Islet precursor cell (in vitro differentiated cells): ENCODE measurements at regions not wholly inside any gene's neighbourhood (a gene's known extent, or its start where the extent isn't known, plus 50 kb on each side); places are given as distances from the start of the nearest gene placed in this dataset.
"Not testable (repeated sequence)": the region's sequence is repeated elsewhere in the genome, so short reads cannot be mapped to it uniquely, and the experiment has no call there.

Source experiments
- DNase-seq: peaks from one replicate; pipeline ENCODE4 v3.0.0-alpha.2; 2018

GRCh38 chr13:70616847-70617246 is 508.6 kb upstream of the KLHL1 start:
- no peak for DNase-seq

DNA sequence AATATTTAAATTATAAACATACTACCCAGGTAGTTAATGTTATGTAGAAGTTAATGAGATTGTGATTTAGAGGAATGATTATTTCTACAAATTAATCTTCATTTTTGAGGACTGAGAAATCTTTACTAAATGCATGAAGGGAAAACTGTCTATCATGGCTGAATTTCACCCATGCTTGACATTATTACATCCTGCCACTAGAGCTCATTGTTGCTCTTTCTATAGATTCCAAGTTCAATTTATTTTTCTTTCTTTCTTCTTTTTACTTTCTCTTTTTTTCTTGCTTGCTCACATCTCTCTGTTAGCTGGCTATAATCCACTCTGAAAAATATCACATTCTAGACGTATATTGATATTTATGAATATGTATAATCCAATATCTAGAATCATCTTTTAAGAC is 505.0 kb upstream of the KLHL1 start:
- no peak for DNase-seq

GRCh38 chr13:70612881-70613280 is 504.6 kb upstream of the KLHL1 start:
- DNase-seq: no peak

DNA sequence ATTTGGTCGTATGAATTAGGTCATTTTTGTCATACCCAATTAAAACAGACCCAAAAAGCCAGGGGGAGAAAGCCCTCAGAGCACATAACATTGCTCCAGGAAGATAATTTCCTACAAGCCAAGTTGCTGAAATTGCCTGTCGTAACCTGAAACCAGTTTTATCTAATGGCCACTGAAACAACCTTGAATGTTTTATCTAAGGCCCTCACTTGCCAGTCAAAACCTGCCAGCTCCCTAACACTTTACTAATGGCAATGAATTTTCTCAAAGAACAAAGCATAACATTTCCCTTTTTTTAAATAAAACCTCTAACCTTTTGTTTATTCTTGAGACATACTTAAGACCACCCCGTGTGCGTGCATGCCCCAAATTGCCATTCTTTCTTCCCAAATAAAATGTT is 496.2 kb upstream of the KLHL1 start:
- no peak for DNase-seq

DNA sequence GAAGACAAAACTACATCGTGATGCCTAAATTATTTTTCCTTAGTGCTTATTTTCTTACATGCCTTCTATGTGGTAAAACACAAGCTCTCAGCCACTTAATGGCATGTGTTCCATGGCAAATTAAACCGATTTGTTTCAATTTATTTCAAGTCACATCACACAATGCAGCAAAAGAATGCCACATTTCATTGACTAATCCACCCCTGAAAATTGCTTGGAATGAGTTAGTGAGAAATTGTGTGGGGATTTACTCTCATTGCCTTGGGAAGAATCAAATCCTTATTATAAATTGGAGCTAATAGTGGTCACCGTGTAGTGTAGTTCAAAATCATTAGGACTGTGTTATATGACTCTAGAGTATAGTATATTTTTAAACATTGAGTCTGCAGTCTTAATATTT is 485.5 kb upstream of the KLHL1 start:
- DNase-seq: no peak

GRCh38 chr13:70585109-70585508 is 476.9 kb upstream of the KLHL1 start:
- no peak for DNase-seq

- no peak for DNase-seq
Measured at GRCh38 chr13:70580825-70581224, 472.6 kb upstream of the KLHL1 start.

GRCh38 chr13:70579941-70580340 is 471.7 kb upstream of the KLHL1 start:
- DNase-seq: no peak

DNA sequence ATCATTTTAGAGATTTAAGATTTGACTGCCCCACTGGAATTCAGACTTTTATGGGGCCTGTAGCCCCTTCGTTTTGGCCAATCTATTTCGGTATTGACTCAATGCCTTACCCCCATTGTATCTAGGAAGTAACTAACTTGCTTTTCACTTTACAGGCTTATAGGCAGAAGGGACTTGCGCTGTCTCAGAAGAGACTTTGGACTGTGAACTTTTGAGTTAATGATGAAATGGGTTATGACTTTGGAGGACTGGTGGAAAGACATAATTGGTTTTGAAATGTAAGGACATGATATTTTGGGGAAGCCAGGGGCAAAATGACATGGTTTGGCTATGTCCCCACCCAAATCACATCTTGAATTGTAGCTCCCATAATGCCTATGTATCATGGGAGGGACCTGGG is 463.0 kb upstream of the KLHL1 start:
- DNase-seq: no peak

DNA sequence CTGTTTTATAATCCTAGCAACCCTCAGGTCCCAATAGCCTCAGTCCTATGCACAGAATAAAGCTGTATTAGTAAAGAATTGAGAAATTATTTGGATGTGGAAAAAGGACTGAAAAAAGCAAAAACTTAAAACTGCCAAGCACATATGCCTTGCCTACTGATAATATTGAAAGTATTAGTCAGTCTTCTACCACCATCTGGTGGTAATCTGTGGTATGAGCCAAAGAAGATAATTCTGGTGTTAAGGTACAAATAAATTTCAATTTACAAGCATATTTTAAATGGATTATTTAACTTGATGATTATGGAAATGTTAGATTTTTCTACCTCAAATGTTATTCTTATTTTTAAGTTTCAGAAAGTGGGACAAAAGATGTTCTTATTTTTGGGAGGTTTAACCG is 460.3 kb upstream of the KLHL1 start:
- DNase-seq: no peak

DNA sequence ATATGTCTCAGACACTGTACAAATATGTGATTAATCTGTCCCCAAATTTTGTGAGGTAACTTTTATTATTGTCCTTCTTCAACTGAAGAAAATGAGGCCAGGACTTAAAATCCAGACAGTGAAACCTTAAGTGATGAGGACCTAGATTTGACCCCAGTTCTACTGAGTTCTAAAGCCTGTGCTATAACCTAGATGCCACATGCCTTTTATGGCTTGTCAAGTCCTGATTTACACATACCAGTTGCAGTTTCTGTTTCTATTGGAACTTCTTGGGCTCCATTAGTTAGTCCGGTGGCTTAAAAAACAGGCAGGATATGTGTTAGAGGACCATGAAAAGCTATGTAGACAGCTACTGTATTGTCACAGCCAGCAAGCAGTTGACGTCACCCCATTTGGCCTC is 436.5 kb upstream of the KLHL1 start:
- no peak for DNase-seq

DNA sequence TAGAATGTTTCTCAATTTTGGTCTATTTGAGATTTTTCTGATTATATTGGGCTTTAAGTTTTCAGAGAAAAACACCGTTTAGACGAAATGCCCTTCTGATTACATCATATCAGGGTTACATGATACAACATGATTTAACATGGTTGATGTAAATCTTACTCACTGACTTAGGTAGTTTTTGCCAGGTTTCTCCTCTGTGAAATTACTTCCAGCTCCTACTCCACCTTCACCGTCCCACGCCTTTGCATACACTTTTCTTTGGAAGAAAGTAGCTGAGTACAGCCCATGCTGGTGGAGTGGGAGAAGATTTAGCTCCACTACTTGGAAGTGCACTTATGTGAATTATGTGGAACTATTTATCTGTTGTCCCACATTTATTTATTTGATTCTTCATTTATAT is 433.2 kb upstream of the KLHL1 start:
- DNase-seq: no peak

DNA sequence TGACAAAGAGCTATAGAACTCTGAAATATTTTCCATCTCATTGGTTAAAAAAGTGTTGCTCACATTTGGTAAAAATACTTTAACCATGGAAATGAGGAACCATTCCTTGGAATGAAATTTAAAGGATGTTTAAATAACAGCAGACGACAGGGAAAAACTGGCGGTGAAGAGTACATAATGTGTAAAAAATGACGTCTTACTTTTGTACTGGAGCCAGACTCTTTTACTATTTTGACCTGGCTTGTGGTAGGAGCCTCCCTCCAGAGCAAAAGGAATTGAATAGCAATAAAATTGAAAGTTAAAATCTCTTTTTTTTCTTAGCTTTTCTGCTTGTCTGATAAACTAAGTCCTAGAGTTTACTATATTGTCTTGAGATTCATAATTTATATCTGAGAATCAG is 426.2 kb upstream of the KLHL1 start:
- DNase-seq: no peak

GRCh38 chr13:70529652-70530051 is 421.4 kb upstream of the KLHL1 start:
- DNase-seq: no peak

DNA sequence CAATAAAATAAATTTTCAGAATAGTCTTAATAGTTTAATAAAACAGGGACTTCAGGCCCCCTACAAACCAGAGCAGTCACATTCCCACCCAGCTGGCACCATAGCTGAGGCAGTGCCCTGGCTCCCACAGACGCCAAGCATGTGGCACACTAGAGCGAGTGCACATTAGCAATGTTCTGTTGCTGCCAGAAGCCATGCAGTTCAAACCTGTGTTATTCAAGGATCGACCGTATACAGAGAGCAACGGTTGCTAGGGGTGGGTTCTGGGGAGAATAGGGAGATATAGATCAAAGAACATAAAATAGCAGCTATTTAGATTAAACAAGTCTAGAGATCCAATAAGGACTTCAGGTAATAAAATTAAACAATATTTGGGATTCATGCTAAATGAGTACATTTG is 419.3 kb upstream of the KLHL1 start:
- DNase-seq: no peak

GRCh38 chr13:70523622-70524021 is 415.4 kb upstream of the KLHL1 start:
- no peak for DNase-seq

DNA sequence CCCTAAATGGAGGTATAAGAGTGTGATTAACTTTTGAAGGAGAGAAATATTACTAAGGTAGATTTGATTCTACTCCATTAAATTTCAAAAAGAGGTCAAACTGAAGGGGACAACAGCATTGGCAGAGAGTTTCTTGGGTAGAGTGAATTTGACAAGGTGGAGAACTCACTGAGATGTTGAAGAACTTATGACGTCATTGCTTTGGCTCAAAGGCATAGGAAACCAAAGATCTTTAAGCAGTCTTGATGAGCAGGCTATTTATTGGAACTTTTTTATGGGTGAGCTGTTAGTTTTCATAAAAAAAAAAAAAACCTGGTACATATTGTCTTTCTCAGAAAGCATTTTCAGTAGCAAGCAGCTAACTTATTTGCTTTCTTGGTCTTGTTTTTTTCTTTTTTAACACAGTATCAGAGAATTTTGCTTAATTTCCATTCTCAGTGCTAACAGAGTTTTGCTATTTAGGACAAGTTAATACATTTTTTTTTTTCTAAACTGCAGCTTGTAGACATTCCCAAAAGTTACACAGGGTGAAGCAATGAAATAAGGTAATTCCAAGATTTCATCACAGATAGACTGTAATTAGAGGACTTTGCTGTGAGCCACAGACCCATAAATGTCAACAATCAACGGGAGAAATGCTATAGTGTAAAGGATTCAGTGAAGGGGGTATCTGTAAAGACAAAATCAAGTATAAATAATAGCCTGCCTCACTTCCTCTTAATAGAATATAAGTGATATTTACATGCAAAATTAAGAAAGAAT is 412.2 kb upstream of the KLHL1 start:
- no peak for DNase-seq

DNA sequence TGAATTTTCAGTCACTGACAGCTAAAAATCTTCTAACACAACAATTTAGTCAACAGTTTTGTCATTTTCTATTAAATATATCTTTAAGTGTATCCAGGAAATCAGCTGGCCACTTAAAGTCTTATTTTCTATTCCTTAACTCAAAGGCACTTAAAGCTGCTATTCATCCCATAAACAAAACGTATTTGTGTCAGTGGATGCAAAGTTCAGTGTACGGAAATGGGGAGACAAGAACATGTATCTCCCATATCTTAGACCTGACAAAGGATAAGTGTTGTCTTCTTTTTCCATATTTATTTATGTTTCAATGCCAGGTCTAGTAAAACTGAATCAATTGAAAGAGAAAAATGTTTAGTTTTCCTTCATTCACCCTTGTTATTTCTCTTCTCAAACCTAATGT is 409.8 kb upstream of the KLHL1 start:
- no peak for DNase-seq

GRCh38 chr13:70516226-70516625 is 408.0 kb upstream of the KLHL1 start:
- DNase-seq: no peak

GRCh38 chr13:70511861-70512417 is 403.7 kb upstream of the KLHL1 start:
- not testable (repeated sequence) for DNase-seq

DNA sequence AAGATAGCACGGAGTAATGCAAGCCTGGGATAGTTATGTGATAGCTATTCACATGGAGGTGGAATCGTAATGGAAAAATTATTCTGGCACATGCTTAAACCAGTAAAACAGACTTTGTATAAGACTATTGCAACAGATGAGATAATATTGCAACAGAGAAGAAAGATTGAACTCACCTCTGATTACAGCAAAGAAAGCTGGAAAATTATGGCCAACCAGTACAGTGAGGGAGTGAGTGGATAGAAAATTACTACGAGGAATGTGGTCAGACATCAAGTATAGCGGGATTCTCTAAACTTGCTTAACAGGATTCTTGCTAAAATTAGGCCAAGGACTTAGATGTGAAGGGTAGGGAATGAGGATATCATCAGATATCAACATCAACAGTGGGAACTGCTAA is 397.6 kb upstream of the KLHL1 start:
- DNase-seq: no peak

GRCh38 chr13:70502944-70503343 is 394.7 kb upstream of the KLHL1 start:
- DNase-seq: no peak

- no peak for DNase-seq
Measured at GRCh38 chr13:70490320-70490935, 382.2 kb upstream of the KLHL1 start.

- no peak for DNase-seq
Measured at GRCh38 chr13:70484931-70485330, 376.7 kb upstream of the KLHL1 start.
